ENCODE measurements at regions not wholly inside any gene's neighbourhood (a gene's known extent, or its start where the extent isn't known, plus 50 kb on each side); places are given as distances from the start of the nearest gene placed in this dataset.

GRCh38 chr20:47411161-47411560 lies 54.7 kb upstream of the ZMYND8 start:
- TF ChIP-seq POLR2AphosphoS5 (IDR thresholded peaks at IDR 0.05), result no peak
- TF ChIP-seq POLR2A (IDR thresholded peaks at IDR 0.05), result no peak
- TF ChIP-seq CTCF (IDR thresholded peaks at IDR 0.05), result no peak
